Activated T-cell treated with anti-CD3 and anti-CD28 coated beads, Interleukin-2, amount 50 U/mL, for 24 hours (primary cell): ENCODE measurements at regions not wholly inside any gene's neighbourhood (a gene's known extent, or its start where the extent isn't known, plus 50 kb on each side); places are given as distances from the start of the nearest gene placed in this dataset.

Experiments used
- DNase-seq: peaks from one replicate; pipeline ENCODE4 v3.0.0-alpha.2; 2020
- H3K27ac Mint-ChIP-seq: 2 replicates; pipeline ENCODE4 v1.8.0; 2020; ENCODE audit warnings: mild to moderate bottlenecking, mixed read lengths
- H3K27me3 Mint-ChIP-seq: 2 replicates; pipeline ENCODE4 v1.8.0; 2020; ENCODE audit warnings: mixed read lengths
- H3K36me3 Mint-ChIP-seq: 2 replicates; pipeline ENCODE4 v1.8.0; 2020; ENCODE audit warnings: low read depth, mixed read lengths
- H3K4me1 Mint-ChIP-seq: 2 replicates; pipeline ENCODE4 v1.8.0; 2020; ENCODE audit warnings: low read depth, mixed read lengths
- H3K4me3 Mint-ChIP-seq: 2 replicates; pipeline ENCODE4 v1.8.0; 2020; ENCODE audit warnings: mild to moderate bottlenecking, moderate library complexity, mixed read lengths
- H3K9me3 Mint-ChIP-seq: 2 replicates; pipeline ENCODE4 v1.8.0; 2020; ENCODE audit warnings: mixed read lengths

DNA sequence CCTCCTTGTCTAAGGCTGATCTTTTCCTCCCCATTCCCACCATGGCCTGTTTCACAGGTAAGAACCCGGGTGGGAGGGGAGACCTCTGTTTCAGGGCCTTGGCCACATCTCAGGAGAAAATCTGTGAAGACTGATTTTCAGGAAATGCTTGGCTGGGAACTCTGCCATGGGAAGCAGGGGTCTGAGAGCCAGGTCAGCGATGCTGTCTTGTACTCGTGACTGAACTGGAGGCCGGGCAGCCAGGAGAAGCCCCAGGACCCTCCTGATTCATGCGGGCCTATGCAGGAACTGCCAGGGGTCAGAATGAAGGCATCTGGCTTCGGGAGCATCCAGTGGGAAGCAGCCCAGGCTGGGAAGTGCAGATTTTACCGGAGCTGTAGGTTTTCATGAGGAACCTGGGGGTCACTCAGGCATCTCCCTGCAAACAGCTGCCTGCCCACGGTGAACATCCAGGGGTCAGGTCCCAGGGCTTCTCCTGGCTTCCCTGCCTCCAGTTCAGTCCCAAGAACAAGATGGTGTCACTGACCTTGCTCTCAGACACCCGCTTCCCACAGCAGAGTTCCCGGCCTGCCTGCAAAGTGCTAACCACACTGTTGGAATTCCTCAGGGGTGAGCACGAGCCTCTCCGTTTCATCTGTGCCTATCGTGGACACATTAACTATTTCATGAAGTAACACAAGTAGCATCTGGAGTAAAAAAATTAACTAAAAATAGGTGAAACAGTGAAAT lies 90.2 kb upstream of the SULF2 start:
- Mint-ChIP-seq H3K9me3 (no peaks in the 10 kb centered on the region), H3K27ac (no peak overlapping the region), H3K4me1 (no peaks in the 10 kb centered on the region), H3K4me3 (no peak overlapping the region), H3K36me3 (no peaks in the 10 kb centered on the region), H3K27me3 (peaks cover 7% of the 10 kb centered on the region)
- no peak for DNase-seq

DNA sequence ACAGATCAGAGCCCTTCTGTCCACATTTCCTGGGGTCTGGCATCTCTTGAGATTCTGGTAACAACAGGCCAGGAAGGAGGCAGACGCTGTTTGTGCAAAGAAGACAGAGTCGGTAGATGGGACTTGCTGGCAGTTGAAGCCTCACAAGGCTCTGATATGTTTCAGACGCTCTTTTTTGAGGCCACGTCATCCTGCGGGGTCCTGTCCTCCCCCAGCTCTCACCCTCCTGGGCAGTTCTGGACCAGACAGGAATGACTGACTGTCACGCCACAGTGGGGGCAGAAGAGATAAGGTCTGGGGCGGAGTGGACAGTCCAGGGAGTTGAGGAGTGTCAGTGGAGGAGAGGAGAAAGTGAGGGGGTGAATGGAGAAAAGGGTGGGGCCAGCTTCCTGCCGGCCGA lies 87.1 kb upstream of the SULF2 start:
- Mint-ChIP-seq H3K27ac (no peak overlapping the region), H3K4me1 (no peaks in the 10 kb centered on the region), H3K4me3 (no peak overlapping the region), H3K36me3 (no peaks in the 10 kb centered on the region), H3K9me3 (no peaks in the 10 kb centered on the region), H3K27me3 (peaks cover 7% of the 10 kb centered on the region)
- DNase-seq: no peak

DNA sequence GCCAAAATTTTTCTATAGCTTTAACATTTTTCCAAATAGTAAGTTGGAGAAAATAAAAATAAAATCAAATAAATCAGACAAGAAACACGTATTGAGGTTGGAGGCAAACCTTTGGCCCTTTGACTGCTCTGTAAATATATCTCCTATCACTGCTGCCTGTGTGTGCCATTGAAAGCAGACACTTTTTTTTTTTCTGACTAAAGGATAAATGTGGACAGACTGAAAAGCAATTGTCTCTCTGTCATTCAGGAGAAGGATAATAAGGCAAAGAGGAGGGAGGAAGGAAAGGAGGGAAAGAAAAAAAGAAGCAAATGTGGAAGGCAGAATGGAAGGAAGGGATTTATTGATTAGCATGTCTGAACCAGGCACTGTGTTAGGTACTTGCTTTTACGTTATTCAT lies 85.2 kb upstream of the SULF2 start:
- no peak overlapping the region for H3K4me3 Mint-ChIP-seq
- no peaks in the 10 kb centered on the region for H3K9me3 Mint-ChIP-seq
- H3K4me1 Mint-ChIP-seq: no peaks in the 10 kb centered on the region
- peaks cover 8% of the 10 kb centered on the region for H3K27me3 Mint-ChIP-seq
- no peak overlapping the region for H3K27ac Mint-ChIP-seq
- no peaks in the 10 kb centered on the region for H3K36me3 Mint-ChIP-seq
- DNase-seq: no peak

DNA sequence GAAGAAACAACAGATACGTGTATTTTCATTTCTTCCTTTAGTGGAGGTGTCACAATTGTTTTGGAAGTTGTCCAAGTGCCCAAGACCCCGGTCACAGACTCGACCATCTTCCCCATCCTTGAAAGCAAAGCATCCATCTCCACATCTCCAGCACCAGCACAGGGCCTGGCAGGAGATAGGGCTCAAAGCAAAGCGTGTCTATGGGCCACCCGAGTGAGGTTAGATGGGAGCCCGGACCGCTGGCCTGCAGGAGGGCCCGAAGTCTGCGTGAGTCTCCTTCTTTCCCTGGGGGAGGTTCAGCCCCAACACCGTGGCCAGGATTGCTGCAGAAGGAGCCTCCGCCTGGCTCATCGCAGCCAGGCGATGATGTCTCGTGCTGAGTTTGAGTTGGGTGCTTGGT lies 83.5 kb upstream of the SULF2 start:
- Mint-ChIP-seq H3K9me3 (no peaks in the 10 kb centered on the region), H3K36me3 (no peaks in the 10 kb centered on the region), H3K27ac (no peak overlapping the region), H3K4me3 (no peak overlapping the region), H3K4me1 (no peaks in the 10 kb centered on the region), H3K27me3 (peaks cover 8% of the 10 kb centered on the region)
- DNase-seq: no peak

DNA sequence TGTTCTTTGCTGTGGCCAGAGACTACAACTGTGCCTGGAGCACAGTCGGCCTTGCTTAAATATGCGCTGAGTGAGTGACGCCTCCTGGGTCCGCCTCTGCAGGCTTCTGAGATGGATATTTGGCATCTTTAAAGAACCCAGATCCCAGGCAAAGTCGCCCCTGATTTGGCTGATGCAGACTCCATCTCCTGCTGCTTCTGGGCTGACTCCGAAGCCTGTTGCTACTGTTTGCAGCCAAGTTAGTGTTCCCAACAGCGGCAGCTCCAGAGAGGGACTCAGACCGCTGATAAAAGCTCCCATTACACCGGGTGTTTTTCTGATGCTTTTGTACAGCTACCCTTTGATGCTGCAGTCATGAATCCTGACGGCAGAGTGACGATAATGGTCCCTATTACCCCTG lies 83.0 kb upstream of the SULF2 start:
- Mint-ChIP-seq H3K4me1 (no peaks in the 10 kb centered on the region), H3K9me3 (no peaks in the 10 kb centered on the region), H3K27me3 (peaks cover 8% of the 10 kb centered on the region), H3K36me3 (no peaks in the 10 kb centered on the region), H3K27ac (no peak overlapping the region), H3K4me3 (no peak overlapping the region)
- DNase-seq: no peak

DNA sequence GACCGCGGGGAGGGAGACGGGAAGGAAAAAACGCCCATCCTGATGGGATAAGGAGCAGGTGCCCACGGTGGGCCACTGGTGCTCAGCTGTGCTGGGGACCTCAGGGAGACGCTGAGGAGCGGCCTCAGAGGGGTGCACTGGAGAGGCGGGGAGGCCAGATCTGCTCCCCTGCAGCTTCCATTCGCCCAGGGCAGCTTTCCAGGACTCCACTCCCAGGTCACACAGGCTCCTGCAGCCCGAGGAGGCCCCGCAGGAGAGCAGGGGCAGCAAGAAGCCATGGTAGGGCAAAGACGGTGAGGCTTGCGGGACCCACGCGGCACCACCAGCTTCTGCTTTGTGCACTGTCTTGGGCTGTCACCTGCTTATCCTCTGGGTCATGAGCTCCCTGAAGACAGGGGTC lies 82.5 kb upstream of the SULF2 start:
- no peak for DNase-seq
- Mint-ChIP-seq H3K4me1 (no peaks in the 10 kb centered on the region), H3K27me3 (peaks cover 5% of the 10 kb centered on the region), H3K36me3 (no peaks in the 10 kb centered on the region), H3K4me3 (no peak overlapping the region), H3K9me3 (no peaks in the 10 kb centered on the region), H3K27ac (no peak overlapping the region)

DNA sequence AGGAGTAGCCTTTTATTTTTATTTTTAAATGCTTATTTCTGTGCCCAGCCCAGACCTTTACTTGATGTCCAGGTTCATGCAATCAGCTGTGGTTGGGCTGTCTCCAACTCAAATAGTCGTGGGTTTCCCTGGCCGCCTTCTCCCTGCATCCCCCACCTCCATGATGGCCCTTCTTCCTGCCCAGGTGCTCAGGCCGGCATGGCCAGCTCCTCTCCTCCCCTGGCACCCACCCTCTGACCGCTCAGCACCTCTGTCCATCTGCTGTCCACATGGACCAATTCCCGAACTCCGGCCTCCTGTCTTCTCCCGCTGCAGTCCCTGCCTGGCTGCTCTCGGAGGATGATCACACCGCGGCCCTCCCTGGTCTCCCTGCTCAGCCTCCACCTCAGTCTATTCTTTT lies 81.2 kb upstream of the SULF2 start:
- Mint-ChIP-seq H3K4me1 (no peaks in the 10 kb centered on the region), H3K27ac (no peak overlapping the region), H3K36me3 (no peaks in the 10 kb centered on the region), H3K9me3 (no peaks in the 10 kb centered on the region), H3K4me3 (no peak overlapping the region), H3K27me3 (peaks cover 4% of the 10 kb centered on the region)
- DNase-seq: no peak

DNA sequence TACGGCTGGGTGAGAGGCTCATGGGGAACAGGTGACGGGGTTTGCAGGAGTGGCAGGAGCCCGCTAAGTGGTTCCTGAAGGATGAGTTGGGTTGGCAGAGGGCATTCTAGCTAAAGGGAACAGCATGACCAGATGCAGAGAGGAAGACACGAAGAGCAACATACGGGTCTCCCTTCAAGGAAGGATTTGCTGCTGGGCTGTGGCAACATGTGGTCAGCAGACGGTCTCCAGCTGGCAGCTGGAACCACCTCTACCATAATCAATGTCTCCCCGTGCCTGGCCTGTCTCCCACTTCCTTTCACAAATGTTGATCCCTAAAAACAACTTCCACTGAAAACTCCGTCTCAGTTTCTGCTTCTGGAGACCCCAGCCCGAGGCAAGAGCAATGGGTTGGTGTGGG lies 80.6 kb upstream of the SULF2 start:
- no peak overlapping the region for H3K4me3 Mint-ChIP-seq
- no peak for DNase-seq
- no peaks in the 10 kb centered on the region for H3K36me3 Mint-ChIP-seq
- H3K4me1 Mint-ChIP-seq: no peaks in the 10 kb centered on the region
- no peak overlapping the region for H3K27ac Mint-ChIP-seq
- H3K9me3 Mint-ChIP-seq: no peaks in the 10 kb centered on the region
- peaks cover 4% of the 10 kb centered on the region for H3K27me3 Mint-ChIP-seq

DNA sequence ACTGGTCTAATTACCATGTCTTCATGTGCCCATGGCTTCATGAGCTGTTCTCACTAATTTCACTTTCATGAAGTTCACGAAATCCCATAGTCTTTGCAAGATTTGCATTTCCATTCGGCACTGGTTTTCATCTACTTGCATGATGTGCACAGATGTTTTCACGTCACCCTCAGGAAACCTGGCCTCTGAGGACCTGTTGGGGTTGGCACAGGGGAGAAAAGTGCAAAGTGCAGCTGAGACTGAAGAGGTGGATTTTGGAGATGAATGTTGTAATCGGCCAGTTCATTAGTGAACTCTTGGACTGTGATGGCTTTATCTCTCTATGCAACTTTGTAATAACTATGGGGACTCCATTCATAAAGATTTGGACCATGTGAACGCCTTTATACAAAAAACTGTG lies 80.2 kb upstream of the SULF2 start:
- Mint-ChIP-seq H3K36me3 (no peaks in the 10 kb centered on the region), H3K27me3 (peaks cover 4% of the 10 kb centered on the region), H3K4me1 (no peaks in the 10 kb centered on the region), H3K4me3 (no peak overlapping the region), H3K27ac (no peak overlapping the region), H3K9me3 (no peaks in the 10 kb centered on the region)
- DNase-seq: no peak

DNA sequence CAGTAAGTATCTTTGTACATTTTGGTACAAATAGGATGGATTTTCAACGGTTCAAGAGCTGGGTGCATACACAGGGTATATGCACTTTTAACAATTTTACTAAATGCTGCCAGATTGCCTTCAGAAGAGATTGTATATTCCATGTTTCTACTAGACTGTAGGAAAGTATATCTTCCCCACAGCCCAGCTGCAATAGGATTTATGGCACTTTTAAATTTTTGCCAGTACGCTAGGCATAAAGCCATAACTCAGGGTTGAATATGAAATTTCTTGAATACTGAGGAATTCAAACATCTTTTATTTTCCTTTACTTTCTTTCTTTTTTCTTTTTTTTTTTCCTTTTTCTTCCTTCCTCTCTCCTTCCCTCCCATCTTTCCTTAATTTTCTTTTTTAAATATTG lies 78.7 kb upstream of the SULF2 start:
- H3K4me3 Mint-ChIP-seq: no peak overlapping the region
- H3K36me3 Mint-ChIP-seq: no peaks in the 10 kb centered on the region
- H3K27me3 Mint-ChIP-seq: peaks cover 4% of the 10 kb centered on the region
- no peak for DNase-seq
- H3K4me1 Mint-ChIP-seq: no peaks in the 10 kb centered on the region
- no peaks in the 10 kb centered on the region for H3K9me3 Mint-ChIP-seq
- H3K27ac Mint-ChIP-seq: no peak overlapping the region

DNA sequence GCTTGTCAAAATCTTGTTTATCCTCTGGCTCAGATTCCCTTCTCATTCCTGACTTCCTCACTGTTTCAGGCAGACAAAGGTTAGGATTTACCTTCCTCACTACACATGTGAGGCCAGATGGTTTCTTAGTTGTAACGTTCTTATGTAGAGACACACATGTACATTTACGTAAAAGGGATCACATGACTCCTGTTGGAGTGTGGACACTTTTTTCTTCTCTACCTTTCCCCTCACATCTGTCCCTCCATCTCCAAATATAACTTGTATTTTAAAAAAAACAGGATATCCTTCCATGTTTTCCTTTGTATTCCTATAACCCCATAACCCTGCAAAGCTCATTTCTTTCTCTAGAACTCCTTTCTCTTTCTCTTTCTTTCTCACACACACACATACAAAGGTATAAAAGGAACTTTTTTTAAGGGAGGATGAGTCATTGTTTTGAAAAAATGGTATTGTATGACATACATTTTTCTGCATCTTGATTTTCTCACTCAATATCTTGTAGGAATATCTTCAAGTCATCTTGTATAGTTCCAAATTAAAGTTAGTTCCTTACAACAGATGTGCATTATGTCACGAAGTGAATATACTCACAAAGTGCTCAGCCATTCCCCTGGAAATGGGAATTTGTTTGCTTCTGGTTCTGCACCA lies 78.2 kb upstream of the SULF2 start:
- Mint-ChIP-seq H3K27me3 (peaks cover 4% of the 10 kb centered on the region), H3K9me3 (no peaks in the 10 kb centered on the region), H3K4me1 (no peaks in the 10 kb centered on the region), H3K4me3 (no peak overlapping the region), H3K27ac (no peak overlapping the region), H3K36me3 (no peaks in the 10 kb centered on the region)
- no peak for DNase-seq

DNA sequence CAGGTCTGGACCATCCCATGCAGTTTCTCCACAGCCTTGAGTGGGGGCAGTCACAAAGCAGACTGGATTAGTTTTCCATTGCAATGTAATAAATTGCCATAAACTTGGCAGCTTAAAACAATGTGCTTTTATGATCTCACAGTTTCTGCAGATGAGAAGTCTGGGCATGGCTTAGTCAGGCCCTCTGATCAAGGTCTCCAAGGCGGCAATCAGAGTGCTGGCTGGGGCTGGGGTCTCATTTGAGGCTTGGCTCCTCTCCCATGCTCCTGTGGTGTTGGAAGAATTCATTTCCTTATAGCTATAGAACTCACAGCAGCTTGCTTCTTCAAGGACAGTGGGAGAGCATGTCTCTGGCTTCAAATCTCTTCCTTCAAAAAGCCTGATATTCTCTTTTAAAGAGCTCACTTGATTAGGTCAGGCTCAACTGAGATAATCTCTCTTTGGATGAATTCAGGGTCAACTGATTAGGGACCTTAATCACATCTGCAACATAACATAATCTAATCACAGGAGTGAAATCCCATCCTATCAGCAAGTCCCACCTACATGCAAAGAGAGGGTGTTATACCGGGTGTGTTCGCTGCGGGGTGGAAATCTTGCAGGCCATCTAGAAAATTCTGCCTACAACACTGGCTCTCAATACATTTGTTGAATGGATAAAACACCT lies 77.4 kb upstream of the SULF2 start:
- Mint-ChIP-seq H3K4me1 (no peaks in the 10 kb centered on the region), H3K27me3 (peaks cover 4% of the 10 kb centered on the region), H3K27ac (no peak overlapping the region), H3K36me3 (no peaks in the 10 kb centered on the region), H3K9me3 (no peaks in the 10 kb centered on the region), H3K4me3 (no peak overlapping the region)
- no peak for DNase-seq

DNA sequence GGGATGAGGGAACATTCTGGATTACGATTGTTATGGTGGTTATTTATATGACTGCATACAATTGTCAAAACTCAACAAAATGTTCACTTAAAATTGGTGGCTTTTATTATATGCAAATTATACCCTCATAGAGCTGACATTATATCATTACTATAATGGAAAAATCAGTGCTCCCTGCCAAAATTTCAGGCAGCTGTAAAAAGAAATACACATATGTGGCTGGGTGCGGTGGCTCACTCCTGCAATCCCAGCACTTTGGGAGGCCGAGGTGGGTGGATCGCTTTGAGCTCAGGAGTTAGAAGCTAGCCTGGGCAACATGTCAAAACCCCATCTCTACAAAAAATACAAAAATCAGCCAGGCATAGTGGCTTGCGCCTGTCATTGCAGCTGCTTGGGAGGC lies 75.8 kb upstream of the SULF2 start:
- peaks cover 4% of the 10 kb centered on the region for H3K27me3 Mint-ChIP-seq
- no peak overlapping the region for H3K27ac Mint-ChIP-seq
- no peak overlapping the region for H3K4me3 Mint-ChIP-seq
- H3K9me3 Mint-ChIP-seq: no peaks in the 10 kb centered on the region
- no peak for DNase-seq
- H3K36me3 Mint-ChIP-seq: no peaks in the 10 kb centered on the region
- no peaks in the 10 kb centered on the region for H3K4me1 Mint-ChIP-seq

DNA sequence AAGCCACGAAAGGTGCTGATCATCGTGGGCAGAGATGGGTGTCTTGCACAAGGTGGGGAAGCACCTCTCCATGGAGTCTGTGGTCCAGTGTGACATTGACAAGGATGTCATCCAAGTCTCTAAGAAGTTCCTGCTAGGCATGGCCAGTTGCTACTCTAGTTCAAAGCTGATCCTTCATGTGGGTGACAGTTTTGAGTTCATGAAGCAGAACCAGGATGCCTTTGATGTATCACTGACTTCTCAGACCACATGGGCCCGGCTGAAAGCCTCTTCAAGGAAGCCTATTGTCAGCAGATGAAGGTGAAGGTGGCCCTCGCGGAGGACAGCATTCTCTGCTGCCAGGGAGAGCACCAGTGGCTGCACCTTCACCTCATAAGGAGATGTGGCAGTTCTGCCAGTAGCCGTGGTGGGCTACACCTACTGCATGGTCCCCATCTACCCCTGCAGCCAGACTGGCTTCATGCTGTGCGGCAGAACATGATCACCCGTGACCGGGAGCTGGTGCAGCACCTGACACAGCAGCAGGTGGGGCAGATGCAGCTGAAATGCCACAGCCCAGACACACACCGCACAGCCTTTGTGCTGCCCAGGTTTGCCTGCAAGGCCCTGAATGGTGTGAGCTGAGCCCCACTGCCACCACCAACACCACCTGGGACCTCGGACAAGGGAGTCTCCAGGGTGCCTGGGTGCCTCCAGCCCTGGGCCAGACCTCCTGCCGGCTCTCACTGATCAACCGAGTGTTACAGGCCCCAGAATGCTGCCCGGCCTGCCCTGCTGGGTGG lies 75.0 kb upstream of the SULF2 start:
- Mint-ChIP-seq H3K4me1 (no peaks in the 10 kb centered on the region), H3K9me3 (no peaks in the 10 kb centered on the region), H3K27me3 (no peaks in the 10 kb centered on the region), H3K4me3 (no peak overlapping the region), H3K36me3 (no peaks in the 10 kb centered on the region), H3K27ac (no peak overlapping the region)
- no peak for DNase-seq

DNA sequence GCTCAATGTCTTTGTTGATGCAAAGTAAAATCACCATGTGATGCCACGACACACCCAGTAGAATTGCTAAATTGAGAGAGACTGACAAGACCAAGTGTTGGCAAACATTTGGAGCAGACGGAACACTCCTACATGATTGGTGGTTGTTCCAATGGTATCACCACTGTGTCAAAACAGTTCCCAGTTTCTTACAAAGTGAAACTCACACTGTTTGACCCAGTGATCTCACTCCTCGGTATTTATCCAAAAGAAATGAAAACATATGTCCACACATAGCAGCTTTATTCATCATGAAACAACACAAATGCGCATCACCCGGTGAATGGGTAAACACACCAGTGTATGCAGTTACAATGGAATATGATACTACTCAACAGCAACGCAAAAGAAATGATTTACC lies 74.0 kb upstream of the SULF2 start:
- no peak overlapping the region for H3K4me3 Mint-ChIP-seq
- no peaks in the 10 kb centered on the region for H3K9me3 Mint-ChIP-seq
- no peak overlapping the region for H3K27ac Mint-ChIP-seq
- H3K27me3 Mint-ChIP-seq: peaks cover 2% of the 10 kb centered on the region
- DNase-seq: no peak
- H3K36me3 Mint-ChIP-seq: no peaks in the 10 kb centered on the region
- no peaks in the 10 kb centered on the region for H3K4me1 Mint-ChIP-seq
